HG03025 (cell line): ENCODE measurements at regions not wholly inside any gene's neighbourhood (a gene's known extent, or its start where the extent isn't known, plus 50 kb on each side); places are given as distances from the start of the nearest gene placed in this dataset.

Experiments
- ATAC-seq: cut with Tn5 transposase; IDR thresholded peaks from one replicate; pipeline ENCODE4 v1.9.1; 2021; ENCODE audit warnings: mild to moderate bottlenecking, moderate library complexity; ENCODE audit not compliant: unreplicated experiment, low FRiP score

DNA sequence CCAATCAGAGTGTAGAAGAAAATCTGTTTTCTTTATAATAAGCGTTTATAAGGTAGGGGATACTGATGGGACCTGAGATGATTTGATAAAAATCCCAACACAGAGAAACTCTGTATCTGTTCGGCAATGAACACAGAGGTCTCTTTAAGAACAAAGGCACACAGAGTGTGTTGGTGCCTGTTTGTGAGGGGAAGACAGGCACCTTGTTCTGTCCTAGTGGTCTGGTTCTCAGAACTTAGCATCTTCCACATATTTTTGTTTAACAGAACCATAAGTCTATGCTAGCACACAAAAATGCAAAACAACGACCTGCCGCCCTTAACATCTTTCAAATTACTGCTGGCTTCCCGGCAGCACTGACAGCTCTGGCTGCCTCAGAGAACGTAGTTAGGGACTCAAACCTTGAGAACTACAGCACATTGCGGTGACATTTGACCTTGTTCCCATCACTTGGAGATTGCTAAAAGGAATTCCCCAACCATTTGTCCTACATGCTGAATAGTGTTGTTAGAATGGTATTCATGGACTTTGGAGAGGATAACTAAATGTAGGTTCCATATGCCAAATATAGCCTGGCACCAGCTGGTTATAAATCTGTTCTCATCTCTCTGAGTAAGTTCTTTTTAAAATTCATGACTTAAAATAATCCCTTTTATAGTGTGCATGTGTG, 871.7 kb upstream of the TYRP1 start:
- ATAC-seq, result no peak

DNA sequence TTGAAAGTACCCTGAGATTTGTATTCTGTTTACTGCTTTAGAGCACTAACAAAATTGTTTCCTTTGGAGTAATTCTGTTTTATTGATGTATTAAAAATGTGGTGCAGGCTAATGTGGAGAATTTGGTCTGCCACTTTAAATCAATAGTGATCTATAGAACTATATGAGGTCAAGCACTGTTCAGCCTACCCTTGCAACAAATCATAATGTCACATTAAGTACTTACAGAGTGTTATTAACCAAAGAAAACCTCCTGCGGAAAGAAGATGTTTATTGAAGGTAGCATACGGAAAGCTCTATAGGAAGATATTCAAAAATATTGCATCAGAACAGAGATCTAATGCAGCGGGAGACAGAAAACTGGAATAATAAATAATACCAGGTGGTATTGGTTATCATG, 865.0 kb upstream of the TYRP1 start:
- no peak for ATAC-seq

DNA sequence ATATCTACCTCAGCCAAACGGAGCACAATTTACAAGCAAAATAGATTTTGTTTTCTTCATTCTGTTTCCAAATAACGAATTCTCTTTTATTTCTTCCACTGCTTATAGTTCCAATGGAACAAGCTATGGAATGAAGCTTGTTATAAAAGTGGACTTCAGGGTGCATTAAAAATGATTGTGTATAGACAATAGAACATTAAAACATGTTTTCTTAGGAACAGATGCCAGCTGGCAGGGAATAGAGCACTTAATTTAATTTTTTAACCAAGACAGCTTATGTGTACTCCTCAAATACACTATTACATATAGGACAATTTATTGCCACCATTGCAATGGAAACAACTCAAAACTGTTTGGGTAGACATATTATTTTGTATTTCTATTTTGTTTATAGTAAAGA, 860.1 kb upstream of the TYRP1 start:
- ATAC-seq, result no peak

DNA sequence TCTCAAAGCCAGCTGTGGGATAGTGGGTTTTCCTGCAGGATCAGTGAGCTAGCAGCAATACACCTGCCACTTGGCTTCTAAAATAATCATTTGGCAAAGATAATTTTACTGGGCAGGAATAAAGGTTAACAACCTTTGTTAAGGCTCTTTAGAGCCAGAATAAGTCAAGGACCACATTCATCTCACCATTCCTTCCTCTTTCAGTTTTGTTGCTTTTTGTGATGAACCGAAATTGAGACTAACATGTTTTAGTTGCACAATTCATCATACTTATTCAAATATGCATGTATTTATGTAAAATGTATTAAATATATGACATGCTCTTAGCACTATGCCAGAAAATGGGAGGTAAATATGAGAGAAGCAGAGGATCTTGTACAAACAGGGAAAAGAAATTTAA, 824.4 kb upstream of the TYRP1 start:
- ATAC-seq, result peak; percentile 89

DNA sequence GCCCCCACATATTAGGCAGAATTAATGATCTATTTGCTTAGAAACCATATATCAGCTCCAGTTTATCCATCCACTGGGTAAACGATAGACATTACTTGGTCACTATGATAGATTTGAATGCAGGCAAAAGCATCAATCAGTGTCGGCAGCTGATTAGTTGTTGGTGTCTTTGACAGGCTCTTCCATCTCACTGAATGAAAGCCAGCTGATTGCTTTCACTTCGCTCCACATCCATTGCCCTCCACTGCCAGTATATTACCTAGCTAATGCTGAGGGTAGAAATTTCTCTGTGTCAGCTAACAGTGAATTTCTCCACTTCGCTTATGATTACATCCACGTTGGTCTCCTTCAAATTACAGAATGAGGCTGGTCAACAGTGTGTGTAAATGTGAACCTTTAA, 821.3 kb upstream of the TYRP1 start:
- ATAC-seq, result no peak

DNA sequence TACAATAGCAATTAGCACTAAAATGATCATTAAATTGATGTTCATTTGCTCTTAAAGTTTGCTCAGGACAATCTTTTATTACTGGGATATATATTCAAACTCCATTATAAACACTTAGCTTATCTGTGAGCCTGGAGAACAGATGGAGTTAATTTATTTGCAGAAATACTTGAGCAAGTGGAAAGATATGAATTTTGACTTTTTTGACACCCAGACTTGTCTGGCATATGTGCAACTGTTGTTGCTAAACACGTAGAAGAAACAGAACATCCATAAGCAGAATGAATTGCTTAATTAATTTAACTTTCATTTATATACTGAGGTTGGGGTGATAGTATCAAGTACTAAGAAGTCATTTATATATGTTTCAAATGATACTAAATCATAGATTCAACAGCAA, 820.7 kb upstream of the TYRP1 start:
- ATAC-seq, result no peak

DNA sequence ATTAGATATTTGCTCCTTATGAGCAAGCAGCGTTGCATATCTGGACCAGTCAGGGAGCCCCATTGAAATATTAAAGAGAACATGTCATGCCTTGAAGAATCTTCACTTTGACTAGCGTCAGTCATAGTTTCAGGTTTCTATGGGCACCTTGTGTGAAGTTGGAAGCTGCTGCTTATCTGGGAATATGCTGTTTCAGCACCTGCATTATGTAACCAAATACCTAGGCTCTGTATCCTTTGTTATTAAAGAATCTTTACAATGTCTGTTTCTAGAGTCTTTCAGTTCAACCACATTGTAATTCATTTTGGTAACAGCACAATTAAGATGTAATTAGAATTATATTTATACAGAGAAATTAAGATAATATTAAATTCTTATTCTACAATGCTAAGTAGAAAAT, 818.8 kb upstream of the TYRP1 start:
- ATAC-seq, result no peak

DNA sequence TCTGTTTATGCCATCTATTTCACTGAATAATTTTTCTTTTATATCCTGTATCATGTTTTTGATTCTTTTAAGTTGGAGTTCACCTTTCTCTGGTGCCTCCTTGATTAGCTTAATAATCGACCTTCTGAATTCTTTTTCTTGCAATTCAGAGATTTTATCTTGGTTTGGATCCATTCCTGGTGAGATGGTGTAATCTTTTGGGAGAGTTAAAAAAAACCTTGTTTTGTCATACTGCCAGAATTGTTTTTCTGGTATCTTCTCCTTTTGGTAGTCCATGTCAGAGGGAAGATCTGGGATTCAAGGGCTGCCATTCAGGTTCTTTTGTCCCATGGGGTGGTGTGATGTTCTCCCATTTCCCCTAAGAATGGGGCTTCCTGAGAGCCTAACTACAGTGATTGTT, 800.8 kb upstream of the TYRP1 start:
- no peak for ATAC-seq

DNA sequence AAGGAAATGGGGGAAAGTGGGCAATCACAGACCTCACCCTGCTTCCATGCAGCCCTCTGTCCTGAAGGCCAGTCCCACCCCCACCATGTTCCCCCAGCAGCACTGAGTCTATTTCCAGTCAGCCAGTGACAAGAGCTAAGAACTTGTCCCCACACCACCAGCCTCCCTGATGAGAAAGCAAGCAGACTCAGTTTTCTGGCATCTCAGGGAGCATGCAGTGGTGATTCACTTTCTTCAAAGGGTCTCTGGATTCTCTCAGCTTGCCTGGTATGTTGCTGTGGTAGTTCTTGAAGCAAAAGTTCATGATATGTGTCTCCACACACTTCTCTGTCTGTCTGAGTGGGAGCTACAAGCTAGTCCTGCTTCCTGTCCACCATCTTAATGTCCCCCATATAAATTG, 799.9 kb upstream of the TYRP1 start:
- ATAC-seq, result no peak

DNA sequence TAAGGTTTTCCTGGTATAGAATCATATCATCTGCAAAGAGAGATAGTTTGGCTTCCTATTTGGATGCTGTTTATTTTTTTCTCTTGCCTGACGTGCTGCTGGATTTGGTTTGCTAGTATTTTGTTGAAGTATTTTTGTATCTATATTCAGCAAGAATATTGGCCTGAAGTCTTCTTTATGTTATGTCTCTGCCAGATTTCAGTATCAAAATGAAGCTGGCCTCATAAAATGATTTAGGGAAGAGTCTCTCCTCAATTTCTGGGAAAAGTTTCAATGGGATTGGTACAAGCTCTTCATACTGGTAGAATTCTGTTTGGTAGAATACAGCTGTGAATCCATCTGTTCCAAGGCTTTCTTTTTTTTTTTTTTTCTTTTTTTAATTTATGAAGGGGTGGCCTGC, 799.0 kb upstream of the TYRP1 start:
- ATAC-seq, result no peak

DNA sequence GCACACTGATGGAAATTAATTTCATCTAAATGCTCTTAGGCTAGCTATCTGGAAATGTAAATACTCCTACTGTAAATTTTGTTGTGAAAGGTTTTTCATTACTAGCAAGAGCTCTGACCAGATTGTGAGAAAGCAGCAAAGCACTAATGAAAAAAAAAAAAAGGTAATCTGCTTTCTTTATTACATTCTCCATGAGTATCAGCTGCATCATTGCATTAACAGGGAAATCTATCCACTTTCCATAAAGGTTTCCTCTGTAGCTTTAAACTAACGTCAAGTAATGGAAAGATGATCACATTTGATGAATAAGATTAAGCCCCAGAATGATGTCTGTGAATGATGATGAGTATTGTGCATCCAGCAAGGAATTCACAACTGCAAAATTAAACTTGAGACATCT, 790.6 kb upstream of the TYRP1 start:
- no peak for ATAC-seq

DNA sequence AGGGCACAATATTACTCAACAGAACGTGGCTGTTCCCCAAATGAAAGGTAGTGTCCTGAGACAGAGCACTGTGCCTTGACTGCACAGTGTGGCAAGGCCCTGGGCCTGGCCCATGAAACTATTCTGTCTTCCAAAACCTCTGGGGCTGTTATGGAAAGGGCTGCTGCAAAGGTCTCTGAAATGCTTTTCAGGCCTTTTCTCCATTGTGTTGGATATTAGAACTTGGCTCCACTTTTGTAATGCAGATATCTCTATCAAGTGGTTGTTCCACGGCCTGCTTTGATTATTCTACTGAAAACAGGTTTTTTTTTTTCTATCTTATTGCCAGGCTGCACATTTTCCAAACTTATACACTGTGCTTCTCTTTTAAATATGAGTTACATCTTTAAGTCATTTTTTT, 777.5 kb upstream of the TYRP1 start:
- no peak for ATAC-seq

DNA sequence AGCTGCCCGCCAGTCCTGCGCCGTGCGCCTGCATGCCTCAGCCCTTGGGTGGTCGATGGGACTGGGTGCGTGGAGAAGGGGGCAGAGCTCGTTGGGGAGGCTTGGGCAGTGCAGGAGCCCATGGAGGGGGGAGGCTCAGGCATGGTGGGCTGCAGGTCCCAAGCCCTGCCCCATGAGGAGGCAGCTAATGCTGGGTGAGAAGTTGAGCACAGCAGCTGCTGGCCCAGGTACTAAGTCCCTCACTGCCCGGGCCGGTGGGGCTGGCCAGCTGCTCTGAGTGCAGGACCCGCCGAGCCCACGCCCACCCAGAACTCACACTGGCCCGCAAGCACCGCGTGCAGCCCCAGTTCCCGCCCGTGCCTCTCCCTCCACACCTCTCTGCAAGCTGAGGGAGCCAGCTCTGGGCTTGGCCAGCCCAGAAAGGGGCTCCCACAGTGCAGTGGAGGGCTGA, 764.3 kb upstream of the TYRP1 start:
- no peak for ATAC-seq

DNA sequence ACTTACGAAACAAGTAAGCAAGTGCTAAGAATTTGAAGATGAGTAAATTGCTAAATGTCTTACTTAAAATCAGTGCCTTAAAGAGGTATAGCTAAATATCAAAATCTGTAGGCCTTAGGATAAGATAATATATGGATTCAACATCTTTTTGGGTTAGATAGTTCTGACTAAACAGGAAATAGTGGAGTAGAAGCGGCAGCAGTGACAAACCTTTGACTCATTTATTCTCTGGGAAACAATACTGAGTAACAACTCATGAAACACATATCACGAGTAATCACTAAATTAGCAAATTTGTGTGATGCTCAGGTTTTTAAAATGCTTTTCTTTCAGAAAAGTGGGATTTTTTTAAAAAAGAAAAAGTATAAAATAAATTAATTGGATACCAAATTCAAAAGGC, 762.1 kb upstream of the TYRP1 start:
- ATAC-seq, result no peak

DNA sequence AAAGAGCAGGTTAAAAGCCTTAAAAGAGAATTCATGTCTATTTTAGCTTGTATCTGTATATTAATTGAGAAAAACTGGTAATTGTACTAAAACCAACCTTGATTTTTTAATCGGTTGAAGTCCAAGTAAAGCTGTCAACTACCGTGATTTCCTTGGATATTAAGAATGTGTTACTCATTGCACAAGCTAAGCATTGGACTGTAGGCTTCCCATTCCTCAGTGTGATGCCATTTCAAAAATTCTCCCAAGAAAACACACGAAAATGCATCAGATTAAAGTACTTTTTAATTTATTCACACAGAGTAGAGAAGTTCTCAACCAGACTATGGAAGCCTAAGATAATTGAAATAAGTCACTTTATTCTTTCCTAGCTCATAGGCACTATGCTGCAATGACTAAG, 761.4 kb upstream of the TYRP1 start:
- ATAC-seq, result no peak

DNA sequence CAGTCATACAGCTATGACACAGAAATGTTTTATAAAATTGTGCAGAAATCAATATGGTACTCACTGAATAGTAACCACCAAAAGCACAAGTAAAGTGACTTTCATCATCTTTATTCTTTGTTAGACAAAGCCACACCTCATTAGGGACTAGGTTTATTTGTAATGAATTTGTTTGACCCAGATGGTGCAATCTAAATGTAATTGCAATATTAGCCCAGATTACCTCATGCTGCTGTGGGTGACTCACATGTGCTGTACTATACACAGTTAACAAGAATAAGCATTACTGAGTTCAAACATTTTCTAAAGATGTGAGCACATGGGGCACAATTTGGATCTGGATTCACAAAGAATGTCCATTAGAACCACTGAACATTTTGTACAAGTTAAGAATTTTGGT, 759.3 kb upstream of the TYRP1 start:
- ATAC-seq, result no peak

DNA sequence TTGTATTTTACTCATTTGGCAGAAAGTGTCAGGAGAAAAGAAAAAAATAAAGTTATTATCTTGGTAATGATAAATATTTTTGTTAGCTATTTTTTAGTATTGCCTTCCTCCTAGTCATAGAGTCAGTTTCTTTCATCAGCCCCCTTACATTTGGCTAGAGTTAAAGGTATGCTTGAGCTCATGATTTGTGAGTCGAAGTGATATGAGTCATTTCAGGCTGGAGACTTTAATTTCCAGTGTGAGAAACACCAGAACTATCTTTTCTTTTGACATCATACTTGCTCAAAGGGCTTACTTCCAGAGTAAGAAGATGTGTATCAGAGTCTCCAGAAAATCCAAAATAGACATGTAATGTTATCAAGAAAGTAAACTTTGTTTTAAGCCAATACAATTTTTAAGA, 746.7 kb upstream of the TYRP1 start:
- ATAC-seq, result no peak

DNA sequence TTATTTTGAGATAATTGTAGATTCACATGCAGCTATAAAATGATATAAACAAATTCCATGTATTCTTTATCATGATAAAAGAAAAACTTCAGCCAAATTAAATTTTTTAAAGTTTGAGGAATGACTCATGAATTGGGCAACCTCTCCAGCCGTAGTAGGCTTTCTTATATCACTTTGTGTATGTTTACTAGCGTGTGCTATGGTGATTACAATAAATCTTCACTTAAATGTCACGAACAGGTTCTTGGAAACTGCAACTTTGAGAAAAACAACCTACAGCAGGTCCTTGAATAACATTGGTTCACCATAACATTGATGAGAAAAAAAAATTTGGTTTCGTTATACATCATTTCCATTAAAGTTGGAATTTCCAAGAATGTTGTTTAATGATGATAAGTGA, 730.9 kb upstream of the TYRP1 start:
- ATAC-seq, result no peak

DNA sequence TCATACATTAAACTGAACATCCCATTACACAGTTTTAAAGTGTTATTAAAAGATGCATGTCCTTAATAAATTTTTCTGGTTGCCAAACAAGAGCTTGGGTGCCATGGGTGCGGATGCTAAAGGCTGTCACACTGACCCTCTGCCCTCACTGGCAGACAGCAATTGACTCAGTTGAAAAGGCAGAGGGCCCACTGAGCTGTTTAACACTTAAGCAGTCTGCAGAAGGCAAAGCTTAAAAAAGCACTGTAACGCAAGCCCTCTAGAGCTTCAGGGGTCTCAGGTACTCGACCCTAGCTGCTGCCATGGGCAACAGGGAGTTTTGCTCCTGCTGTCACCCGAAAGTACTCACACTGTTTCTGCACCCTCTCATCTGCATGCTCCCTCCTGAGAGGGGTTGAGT, 726.4 kb upstream of the TYRP1 start:
- ATAC-seq, result no peak

DNA sequence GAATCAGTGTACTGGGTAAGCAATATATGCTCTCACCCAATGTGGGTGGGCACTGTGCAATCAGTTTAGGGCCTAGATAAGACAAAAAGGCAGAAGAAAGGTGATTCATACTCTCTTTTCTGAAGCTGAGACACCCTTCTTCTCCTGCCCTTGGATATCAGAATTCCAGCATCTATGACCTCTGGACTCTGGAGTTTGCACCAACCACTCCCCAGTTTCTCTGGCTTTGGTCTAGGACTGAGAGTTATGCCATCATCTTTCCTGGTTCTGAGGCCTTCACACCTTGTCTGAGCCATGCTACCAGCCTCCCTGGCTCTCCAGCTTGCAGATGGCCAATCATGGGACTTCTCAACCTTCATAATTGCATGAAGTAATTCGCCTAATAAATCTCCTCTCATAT, 724.6 kb upstream of the TYRP1 start:
- no peak for ATAC-seq

DNA sequence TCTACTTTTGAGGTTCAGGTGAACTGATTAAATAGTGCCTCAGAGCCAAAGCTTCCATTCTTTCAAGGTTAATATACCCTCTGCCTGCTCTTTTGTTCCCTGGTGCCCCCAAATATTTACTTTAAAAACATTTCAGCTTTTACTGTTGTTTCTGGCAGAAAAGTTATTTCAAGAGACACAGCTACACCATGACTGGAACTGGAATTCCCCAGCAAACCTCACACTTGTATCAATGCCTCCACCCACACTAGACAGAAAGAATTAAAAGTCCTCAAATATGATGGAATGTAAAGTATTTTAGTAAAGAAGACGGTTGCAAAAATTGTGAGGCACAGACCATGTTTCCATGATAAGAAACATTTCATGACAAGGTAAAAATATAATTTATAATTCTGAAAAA, 720.2 kb upstream of the TYRP1 start:
- no peak for ATAC-seq

DNA sequence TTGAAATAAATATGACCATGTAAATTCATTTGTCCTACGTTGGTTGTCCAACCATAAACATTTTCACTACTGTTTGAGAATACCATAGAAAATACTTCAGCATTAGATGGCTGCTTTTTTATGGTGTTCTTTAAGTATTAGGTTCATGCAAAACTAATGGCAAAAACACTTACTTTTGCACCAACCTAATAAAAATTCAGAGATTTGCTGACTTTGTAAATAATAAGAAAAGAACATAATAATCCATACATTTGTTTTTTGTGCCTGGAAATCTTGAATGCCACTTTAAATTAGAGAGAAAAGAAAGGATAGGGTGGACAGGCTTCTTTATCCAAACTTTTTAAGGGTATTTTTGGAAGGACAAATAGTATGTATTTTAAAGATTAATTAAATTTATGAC, 719.7 kb upstream of the TYRP1 start:
- no peak for ATAC-seq

DNA sequence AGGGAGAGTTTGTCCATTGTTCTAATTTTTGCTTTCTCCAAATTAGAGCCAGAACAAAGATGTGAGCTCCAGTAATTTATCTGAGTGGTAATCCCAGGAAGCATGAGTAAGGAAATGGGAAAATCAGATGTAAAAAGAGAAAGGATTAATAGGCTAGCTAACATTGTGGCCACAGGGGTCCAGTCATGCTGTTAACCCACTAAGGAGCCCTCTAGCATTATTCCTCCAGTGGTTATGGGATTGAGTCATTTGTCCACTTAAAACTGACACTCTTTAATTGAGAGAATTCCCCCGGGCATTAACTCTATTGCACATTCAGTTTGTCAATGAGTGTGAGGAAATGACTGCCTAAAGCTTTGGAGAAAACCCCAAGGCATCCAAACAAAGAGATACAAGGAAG, 700.3 kb upstream of the TYRP1 start:
- ATAC-seq, result no peak
